Activated gamma-delta T cell (primary cell): ENCODE measurements at regions not wholly inside any gene's neighbourhood (a gene's known extent, or its start where the extent isn't known, plus 50 kb on each side); places are given as distances from the start of the nearest gene placed in this dataset.
A peak's percentile ranks its signal among the peaks of the same experiment; 100 is the strongest.

Experiments
- DNase-seq: peaks from one replicate; lab custom pipeline; 2025; lab: John Stamatoyannopoulos, UW

DNA sequence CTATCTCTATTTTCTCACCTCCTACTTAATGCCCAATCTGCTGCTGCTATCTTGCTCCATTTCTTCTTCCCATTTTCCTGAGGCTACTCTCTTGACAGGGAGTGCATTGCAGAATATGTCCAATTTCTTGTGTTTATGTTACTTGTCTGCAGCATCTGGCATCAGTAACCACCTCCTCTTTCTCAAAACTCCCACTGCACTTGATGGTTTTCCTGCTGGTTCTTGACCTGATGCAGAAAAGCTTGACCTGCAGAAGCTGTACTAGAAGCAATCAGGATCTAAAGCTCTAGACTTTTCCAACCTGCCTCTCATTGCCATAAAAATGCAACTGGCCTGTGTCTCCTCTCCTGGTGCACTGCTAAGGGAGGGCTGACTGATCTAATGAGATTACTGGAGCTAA is 287.8 kb downstream of the ZEB1 start:
- no peak for DNase-seq

DNA sequence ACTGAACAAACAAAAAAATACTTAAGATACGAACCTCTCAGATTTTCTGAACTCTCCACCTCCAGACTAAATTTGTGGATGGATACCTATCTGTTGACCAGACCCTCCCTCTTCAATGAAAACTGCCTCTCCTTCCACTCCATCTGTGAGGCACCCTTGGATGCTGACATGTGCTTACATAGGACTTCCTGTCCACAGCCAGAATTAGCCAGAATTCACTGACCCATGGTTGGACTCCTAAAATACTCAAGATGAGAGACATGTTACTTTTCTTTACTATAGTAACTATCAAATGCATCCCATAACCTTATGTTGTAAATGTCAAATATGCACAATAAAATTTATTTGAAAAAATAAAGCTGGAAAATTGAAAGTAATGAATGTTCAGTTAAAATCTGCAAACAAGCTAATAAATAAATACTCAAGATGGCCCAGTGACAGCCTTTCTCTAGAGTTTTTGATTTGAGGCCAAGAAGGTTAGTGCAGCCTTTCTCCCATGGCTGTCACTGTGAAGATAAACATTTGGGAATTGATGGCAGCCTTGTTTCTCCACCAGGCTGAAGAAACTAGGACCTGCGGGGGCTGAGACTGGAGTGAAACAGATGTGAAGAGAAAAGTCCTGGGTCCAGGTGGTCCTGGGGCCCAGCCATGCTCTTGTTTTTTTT is 287.0 kb downstream of the ZEB1 start:
- DNase-seq: no peak

- DNase-seq: no peak
Measured at GRCh38 chr10:31605426-31605825, 286.4 kb downstream of the ZEB1 start.

DNA sequence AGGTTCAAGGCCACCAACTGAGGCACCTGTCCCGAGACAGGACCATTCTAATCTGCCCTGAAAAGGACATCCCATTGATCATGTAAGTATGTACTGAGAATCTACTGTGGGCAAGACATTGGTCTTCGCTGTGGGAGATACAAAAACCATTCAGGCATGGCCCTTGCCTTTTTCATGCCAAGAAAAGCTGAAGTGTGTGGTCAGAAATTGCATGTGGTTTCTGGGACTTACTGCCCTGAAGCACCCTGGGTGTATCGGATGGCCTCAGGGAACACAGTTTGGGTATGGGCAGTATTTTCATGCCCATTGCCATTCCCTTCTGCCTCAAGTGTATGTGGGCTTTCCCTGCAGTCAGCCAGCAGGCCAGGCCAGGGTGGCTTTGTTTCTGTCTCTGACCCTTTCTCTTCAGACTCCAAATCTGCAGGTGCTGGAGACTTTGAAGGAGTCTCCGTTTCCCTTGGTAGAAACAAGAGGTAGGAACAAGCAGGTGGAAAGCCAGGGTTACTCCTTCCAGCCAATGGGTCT is 285.7 kb downstream of the ZEB1 start:
- DNase-seq: no peak

- no peak for DNase-seq
Measured at GRCh38 chr10:31604096-31604495, 285.1 kb downstream of the ZEB1 start.

DNA sequence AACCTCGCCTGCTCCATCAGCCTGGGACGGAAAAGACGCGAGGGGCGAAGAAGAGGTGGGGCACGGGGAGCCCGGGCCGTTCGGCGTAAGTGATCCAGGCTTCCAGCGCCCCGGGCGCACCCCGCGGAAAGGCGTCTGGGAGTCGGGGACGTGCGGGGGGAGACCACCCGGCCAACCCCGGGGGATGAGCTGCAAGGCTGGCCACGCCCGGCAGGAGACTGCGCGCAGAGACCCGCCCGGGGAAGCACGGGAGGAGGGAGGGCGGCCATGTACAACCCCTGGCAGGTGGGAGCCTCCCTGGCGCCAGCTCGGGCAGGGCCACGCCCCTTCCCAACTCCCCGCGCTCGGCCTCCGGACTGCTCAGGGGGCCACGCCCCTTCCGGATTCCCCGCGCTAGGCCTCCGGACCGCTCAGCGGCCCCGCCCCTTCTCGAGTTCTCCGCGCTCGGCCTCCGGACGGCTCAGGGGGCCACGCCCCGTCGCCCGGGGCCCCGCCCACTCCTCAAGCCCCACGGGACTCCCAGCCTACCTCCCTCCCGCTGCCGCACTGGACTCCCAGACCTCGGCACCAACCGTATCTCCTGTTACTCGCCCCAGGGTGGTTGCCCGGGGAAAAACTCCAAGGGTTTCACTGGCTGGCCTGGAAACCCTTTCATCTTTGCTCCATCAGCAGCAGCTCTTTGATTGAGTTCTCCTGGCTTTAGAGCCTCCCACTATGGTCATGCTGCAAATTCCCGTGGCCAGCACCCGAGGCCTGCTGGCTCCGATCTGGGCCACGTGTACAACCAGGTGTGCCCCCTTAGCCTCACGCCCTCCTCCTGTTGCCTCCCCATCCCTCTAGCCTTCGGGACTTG is 284.4 kb downstream of the ZEB1 start:
- peak; percentile 33 for DNase-seq

DNA sequence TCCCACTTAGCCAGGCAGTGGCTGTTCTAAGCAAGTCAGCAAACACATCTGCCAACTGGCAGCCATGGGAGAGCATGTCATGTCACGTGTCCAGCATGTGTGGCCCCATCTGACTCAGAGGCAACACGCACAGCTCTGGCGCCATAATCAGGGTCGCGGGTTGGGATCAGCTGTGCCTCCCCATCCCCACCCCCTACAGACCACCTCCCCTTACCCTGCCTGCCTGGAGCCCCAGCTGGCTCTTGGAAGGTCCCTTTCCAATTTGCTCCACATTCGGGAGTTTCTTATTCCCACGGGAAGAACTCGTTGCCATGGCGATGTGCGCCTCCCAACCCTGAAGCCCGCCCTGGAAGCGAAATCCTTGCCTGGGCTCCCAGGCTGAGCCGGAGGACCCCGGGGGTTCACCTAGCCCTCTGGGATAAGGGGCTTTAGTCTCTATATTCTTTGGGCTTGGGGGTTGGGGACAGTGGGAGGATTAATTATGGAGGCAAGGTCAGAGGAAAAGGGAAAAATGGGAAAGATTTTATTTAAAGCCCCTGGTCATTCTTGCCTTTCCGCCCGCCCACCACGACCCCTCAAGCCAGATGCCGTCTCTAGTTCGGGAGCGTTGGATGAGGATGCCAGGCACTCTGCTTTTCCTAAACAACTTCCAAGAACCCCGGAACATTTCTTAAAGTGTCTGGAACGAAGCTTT is 283.7 kb downstream of the ZEB1 start:
- no peak for DNase-seq

DNA sequence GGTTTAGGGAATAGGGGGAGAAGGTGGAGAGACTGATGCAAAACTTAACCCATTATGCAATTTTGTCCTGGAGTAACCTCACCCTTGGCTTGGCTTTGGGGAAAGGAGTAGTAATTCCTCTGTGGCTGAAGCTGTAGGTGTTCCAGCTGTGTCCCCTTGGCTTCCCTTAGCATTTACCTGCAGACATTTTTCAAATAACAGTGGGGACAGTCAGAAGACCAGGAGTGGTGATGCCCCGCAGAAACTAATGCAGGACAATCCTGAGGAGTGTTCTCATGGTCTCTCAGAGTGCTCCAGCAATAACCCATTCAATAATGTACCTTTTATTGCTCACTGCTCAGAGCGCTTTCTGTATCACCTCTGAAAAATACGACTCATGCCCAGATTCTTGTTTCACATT is 282.1 kb downstream of the ZEB1 start:
- DNase-seq: no peak

DNA sequence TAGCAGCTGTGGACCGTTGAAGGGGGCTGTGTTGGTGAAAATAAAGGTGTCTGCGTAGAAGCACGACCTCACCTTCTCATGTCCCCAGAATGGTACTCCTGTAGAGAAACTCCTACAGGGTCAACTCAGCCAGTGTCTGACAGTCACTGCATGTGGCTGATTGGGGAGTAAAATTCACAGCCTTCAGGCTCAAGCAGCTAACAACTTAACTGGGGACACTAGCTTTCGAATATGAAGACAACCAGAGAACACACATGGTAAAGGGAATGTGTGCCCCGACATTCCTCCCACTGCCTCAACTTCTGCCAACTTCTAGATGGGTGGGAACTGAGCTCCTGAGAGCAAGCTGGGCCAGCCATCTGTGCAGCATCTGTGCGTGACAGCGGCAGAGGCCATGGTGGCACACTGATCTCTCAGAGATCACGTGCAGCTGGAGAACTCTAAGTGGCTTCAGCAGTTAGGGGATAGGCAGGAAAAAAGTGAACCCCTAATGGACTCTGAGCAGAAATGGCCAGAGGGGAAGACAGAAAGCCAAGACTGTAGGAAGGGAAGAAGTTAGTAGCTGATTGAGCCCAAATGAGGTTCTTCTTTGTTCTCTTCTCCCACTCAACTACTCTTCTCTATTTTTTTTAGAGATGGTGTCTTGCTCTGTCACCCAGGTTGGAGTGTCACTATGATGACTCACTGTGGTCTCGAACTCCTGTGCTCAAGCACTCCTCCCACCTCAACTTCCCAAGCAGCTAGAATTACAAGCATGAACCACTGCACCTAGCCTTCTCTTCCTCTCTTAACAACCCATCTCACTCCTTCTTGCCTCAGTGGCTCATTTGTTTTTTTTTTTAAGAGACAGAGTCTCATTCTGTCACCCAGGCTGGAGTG is 280.8 kb downstream of the ZEB1 start:
- no peak for DNase-seq

DNA sequence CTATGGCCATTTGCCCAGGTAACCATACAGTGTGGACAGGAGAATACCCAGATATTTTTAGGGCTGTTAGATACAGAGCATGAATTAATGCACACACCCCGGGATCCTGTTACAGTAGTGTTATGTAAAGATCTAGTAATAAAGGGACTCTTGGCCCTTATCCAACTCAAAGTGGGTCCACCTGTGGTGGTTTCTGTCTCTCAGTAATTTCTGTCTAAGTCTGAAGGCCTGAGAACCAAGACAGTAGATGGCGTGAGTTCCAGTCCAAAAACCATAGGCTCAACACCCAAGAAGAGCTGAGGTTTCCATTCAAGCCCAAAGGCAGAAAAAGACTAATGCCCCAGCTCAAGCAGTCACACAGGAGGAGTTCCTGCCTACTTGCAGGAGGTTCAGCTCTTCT is 277.7 kb downstream of the ZEB1 start:
- DNase-seq: no peak

GRCh38 chr10:31595992-31596391 is 277.0 kb downstream of the ZEB1 start:
- no peak for DNase-seq

- DNase-seq: no peak
Measured at GRCh38 chr10:31594347-31594873, 275.4 kb downstream of the ZEB1 start.

DNA sequence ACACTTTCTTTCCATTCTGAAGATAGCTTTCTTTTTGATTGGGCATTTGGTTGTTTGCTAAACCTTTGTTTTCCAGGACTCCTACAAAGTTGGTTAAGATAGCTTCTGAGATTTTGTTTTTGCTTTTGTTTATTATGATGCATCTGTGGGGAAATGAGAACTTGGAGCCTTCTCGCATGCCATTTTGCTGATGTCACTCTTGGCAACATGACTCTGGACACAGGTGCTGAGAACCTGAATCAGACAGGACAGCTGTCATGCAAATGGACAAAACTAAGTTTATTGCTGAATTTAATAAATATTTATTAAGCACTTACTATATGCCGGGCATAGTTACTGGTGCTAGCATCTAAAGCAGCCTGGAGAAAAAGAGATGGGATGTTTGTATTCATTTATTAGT is 274.1 kb downstream of the ZEB1 start:
- DNase-seq: no peak

DNA sequence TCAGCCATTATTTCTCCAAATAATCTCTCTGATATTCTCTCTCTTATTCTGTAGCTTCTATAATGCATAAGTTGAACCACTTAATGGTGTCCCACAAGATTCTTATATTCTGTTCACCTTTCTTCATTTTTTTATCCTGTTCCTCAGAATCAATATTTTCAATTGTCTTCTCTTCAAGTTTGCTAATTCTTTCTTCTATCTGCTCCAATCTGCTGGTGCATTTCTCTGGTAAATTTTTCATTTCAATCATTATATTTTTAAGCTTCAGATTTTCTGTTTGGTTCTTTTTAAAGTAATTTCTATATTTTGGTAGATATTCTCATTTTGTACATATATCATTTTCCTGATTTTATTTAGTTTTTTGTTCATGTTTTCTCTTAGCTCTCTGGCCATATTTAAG is 272.6 kb downstream of the ZEB1 start:
- DNase-seq: no peak

DNA sequence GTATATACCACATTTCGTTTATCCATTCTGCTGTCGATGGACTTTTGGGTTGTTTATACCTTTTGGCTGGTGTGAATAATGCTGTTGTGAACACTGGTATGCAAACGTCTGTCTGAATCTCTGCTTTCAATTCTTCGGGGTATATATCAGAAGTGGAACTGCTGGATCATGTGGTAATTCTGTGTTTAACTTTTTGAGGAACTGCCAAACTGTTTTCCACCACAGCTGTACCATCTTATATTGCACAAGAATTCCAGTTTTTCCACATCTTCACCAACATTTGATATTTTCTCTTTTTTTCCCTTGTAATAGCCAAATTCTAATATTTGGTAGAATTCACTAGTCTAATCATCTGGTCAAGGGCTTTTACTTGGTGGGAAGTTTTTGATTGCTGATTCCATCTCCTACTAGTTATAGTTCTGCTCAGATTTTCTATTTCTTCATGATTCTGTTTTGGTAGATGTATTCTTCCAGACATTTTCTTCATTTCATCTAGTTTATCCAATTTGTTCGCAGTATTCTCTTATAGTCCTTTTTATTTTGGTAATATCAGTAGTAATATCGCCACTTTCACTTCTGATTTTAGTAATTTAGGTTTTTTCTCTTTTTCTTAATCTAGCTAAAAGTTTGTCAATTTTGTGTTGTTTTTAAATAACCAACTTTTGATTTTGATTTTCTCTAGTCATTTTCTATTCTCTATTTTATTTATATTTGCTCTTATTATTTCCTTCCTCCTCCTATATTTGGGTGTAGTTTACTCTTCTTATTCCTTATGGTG is 271.2 kb downstream of the ZEB1 start:
- no peak for DNase-seq

DNA sequence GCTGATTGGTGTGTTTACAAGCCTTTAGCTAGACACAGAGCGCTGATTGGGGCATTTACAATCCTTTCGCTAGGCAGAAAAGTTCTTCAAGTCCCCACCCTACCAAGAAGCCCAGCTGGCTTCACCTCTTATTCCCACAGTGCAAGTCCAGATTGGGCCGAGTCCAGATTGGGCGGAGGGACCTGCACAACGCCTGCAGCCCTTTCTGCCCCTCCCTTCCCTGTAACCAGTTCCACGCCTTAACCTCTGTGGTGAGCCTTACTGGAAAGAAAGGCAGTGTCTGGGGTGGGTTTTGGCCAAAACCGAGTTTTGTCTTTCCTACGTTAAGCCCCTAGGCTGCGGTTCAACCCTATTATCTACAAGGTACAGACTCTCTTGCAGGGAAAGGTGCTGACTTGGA is 268.7 kb downstream of the ZEB1 start:
- DNase-seq: no peak

GRCh38 chr10:31586723-31587638 is 268.0 kb downstream of the ZEB1 start:
- no peak for DNase-seq

DNA sequence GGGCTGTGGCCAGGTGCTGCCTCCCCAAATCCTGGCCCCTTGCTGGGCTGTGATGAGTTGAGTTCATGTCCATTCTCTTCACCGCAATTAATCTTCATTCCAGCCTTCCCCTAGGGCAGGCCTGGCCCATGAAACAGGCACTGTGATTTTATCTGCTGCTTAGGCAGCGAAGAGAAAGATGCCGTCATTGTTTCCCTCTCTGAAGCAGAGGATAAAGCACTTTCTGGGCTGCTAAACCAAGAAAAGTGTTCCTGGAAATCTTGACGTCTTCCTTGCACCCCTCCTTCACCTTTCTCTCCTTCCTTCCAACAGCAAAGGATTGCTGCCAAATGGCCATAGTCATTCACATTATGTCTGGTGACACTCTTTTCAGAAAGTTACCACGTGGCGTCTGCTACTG is 265.9 kb downstream of the ZEB1 start:
- no peak for DNase-seq

- no peak for DNase-seq
Measured at GRCh38 chr10:31584098-31584631, 265.1 kb downstream of the ZEB1 start.
